Hematopoietic multipotent progenitor cell treated with erythropoietin and hydrocortisone succinate and interleukin-3 and kit ligand, for 17 days (in vitro differentiated cells): ENCODE measurements at regions not wholly inside any gene's neighbourhood (a gene's known extent, or its start where the extent isn't known, plus 50 kb on each side); places are given as distances from the start of the nearest gene placed in this dataset.
"Not testable (repeated sequence)": the region's sequence is repeated elsewhere in the genome, so short reads cannot be mapped to it uniquely, and the experiment has no call there.

Experiments used
- DNase-seq: peaks from one replicate; pipeline ENCODE4 v3.0.0-alpha.2; 2015; ENCODE audit warnings: low spot score

DNA sequence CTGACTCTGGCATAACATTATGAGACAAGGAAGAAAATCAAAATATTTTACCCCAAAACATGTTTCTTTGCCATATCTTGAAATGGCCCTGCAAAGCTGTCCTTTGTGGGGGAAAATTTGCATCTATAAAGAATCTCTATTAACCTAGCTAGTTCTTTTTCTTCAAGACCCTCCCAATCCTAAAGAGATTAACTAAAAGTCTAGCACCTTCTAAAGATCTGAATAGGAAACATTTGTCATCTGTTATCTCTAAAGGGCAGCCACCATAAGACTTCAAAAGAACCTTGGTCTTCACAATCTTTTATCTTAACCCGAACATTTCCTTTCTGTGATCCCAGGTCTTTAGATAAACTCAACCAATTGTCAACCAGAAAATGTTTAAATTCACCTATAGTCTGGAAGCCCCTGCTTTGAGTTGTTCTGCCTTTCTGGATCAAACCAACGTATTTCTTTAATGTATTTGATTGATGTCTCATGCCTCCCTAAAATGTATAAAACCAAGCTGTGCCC lies 196.9 kb upstream of the ARL4C start:
- DNase-seq = not testable (repeated sequence)

GRCh38 chr2:234693191-234693590 lies 196.3 kb upstream of the ARL4C start:
- not testable (repeated sequence) for DNase-seq

GRCh38 chr2:234691968-234692955 lies 195.4 kb upstream of the ARL4C start:
- DNase-seq = no peak

DNA sequence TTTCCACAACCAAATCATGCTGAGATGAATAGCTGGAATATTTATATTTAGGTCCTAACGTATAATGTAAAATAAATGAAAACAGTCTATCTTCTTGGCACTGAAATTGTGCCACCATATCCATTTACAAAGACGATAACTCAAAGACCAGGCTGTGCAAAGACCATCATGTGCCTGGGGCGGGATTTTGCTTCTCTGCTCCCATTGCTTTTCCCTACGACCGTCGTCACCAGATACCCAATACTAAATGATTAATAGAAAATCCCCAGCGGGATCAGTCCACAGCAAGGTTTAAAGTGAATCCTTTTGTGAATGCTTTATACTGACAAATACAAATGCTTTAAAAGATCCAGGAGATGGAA lies 194.3 kb upstream of the ARL4C start:
- no peak for DNase-seq

DNA sequence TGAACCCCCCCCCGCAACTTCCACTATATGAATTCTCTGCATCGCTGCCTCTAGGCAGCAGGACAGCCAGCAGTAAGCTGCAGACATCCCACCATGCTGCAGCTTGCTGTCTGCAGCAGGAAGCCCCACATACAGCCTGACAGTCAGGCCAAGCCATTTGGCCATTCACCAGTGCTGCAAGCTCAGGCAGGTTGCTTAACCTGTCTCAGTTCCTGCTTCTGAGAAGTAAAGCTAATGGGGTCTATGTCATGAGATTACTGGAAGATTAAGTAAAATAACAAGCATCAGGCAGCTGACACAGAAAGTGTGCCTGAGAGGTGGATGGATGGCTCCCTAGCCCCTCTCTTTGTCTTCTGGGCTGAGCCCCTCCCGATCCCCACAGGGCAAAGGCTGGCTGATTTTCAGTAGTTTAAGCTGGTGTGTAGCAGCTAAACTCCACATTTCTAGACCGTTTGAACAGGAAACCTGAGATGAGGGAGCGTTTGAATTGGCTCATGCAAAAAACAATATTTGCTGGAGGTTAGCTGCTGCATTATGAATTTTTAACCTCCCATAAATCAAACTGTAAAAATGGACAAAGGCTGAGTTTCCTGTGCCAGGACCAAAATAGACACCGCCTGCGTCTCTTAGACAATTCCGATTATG lies 193.8 kb upstream of the ARL4C start:
- DNase-seq = no peak

- DNase-seq = no peak
Observed at GRCh38 chr2:234689911-234690379, 193.1 kb upstream of the ARL4C start.

DNA sequence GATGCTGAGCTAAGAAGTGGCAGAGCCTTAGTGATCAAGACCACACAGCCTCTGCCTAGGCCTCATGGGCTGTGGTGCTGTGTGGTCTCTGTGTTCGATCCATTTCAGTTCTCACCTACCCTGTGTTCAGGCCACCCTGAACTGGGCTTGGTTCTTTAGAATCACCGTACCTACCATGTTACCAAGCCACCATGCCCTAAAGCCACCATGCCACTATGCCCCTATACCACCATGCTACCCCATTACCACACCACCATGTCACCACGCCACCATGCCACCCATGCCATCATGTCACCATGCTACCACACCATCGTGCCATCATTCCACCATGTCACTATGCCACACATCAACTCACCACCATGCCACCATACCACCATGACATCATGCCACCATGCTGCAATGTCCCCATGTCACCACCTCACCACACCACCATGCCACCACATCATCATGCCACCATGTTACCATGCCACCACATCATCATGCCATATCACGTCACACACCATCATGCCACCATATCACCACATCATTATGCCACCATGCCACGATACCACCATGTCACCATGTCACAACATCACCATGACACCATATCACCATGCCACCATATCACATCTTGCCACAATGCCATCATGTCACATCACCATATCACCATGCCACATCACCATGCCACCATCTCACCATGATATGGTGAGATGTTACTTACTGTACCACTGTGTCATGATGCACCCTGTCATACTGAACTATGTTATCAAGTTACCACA lies 191.0 kb upstream of the ARL4C start:
- DNase-seq = no peak

DNA sequence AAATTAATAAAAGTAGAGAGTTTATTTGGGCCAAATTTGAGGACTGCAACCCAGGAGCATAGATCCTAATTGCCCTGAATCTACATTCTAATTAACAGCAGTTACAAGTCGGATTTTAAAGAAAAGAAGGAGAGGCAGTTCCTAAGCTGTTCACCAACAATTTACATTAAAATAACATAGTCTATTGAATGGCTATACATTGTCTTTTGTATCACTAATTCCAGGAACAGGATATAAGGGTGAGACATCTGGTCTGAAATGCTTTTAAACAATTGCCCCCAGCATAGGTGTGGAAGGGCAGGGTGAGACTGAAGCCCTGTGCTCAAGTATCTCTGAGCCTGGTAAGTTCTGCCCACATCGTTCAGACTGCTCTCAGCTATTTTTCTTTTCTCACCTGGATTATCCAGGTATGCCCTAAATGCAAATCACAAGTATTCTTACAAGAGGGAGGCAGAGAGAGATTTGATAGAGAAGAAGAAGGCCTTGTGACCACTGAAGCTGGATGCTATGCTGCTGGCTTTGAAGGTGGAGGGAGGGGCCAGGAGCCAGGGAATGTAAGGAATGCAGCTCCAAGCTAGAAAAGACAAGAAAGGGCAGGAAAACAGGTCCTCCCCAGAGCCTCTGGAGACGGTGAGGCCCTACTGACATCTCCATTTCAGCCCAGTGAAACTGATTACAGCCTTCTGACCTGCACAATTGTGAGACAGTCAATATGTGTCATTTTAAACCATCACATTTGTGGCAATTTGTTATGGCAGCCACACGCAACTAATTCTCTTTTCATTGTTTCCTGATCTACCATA lies 189.4 kb upstream of the ARL4C start:
- no peak for DNase-seq

- DNase-seq = no peak
Observed at GRCh38 chr2:234684466-234684865, 187.6 kb upstream of the ARL4C start.

DNA sequence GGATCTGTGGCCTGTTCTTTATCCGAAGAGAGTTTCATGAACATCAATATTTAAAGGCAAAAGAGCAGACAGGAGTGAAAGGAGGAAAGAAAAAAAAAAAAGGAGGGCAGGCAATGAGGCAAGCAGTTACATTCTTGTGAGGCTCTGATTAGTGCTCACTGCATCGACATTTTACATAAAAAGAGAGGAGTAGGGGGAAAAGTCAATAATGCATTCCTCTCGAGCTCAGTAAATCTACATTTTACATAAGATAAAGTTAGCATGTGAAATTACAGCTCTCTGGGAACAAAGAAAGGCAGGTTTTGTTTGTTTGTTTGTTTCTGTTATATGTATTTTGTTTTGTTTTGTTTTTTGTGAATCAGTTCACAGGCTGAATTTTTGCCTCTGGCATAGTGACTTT lies 187.1 kb upstream of the ARL4C start:
- DNase-seq = no peak

GRCh38 chr2:234682492-234683228 lies 185.8 kb upstream of the ARL4C start:
- no peak for DNase-seq

DNA sequence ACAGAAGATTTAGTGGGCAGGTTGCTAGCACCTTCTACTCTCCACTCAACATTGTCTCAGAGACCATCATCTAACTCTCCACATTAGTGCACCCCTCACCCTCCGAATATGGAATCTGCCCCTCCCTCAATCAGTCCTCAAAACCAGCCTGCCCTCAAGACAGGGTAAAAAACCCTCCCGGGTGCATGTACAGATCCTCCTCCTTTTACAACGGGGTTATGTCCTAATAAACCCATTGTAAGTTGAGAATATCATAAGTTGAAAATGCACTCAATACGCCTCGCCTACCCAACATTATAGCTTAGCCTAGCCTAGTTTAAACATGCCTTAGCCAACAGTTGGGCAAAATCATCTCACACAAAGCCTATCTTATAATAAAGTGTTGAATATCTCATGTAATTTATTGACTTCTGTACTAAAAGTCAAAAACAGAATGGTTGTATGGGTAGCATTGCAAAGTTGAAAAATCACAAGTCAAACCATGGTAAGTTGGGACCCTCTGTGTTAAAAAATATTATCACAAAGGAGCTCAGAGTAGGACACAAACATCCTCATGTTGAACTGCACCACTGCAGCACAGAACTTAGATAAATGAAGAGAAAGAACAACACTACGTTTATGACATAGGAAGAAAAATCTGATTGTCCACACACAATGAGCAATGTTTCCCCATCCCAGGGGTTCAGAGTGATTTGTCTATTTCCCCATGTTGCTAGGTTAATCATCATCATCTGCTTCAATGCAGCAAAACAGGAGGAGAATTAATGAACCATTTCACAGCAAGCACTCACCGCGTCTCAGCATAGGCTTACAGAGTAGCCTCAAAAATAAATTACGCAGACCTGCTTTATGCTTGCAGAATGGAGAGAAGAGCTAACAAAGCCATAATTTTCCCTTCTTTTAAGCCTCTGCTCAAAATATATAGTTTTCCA lies 184.1 kb upstream of the ARL4C start:
- no peak for DNase-seq

GRCh38 chr2:234679741-234680687 lies 183.1 kb upstream of the ARL4C start:
- no peak for DNase-seq

DNA sequence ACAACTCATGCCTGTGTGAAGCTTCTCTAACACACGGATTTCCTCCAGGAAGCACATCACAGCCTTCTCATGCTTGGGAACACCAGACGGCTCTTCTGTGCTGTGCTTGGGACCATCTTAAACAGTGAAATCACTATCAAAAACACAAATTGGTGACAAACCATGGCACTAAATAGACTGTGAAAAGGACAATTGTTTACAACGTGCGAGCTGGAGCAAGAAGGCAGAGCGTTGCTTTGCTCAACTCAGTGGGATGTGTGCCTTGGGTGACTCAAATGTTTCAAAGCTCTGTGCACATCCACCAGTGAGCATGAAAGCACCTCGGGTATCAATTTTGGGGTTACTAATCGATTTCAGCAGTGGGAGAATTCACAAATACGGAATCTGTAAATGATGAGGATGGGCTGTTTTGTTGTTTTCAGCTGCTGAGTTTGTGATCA lies 182.4 kb upstream of the ARL4C start:
- no peak for DNase-seq

GRCh38 chr2:234678711-234679110 lies 181.8 kb upstream of the ARL4C start:
- DNase-seq = no peak

DNA sequence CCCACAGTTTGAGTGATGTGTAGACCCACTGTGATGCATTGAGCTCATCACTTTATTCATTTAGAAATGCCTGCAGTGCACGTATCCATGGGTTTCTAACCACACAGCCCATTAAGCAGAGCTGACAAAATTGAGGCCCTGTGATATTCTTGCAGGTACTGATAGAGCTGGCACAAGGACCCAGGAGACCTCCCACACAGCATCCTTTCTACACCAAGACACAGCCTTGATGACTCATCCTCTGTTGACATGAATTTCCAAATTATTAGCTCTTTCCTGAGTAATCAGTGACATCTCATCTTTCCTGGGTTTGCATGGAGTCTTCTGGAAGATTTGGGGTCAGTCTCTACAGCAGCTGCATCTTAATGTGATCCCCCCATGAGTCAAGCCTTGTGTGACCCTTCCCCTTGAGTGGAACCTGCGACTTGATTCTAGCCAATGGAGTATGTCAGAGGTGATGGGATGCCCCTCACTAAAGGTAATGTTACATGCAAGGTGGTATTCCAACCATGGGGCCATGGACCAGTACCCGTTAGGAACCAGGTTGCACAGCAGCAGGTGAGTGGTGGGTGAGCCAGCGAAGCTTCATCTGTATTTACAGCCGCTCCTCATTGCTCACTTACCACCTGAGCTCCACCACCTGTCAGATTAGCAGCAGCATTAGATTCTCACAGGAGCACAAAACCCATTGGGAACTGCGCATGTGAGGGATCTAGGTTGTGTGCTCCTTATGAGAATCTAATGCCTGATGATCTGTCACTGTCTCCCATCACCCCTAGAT lies 181.1 kb upstream of the ARL4C start:
- DNase-seq = no peak

GRCh38 chr2:234676783-234677450 lies 180.0 kb upstream of the ARL4C start:
- no peak for DNase-seq
